SK-N-SH (cell line): ENCODE measurements at regions not wholly inside any gene's neighbourhood (a gene's known extent, or its start where the extent isn't known, plus 50 kb on each side); places are given as distances from the start of the nearest gene placed in this dataset.

ENCODE experiments used
- CTCF ChIA-PET: fragments of 300-600, 350-600 bp; formaldehyde crosslinking; extraction: SDS; loops from one replicate; lab custom pipeline; 2021; lab: Yijun Ruan, JAX
- POLR2A ChIA-PET: fragments of 350-600 bp; sonication (Branson Sonifier 250); formaldehyde crosslinking; extraction: SDS; loops from one replicate; lab custom pipeline; 2020; ENCODE audit warnings: antibody characterized with exemption, inconsistent platforms; lab: Yijun Ruan, JAX
- DNase-seq: peaks from one replicate; pipeline ENCODE4 v3.0.0; 2012
- H2AFZ ChIP-seq: fragments of 200-600 bp; sonication (generic); 2 replicates; pipeline ENCODE4 v1.8.1; 2016; ENCODE audit warnings: antibody characterized with exemption, mild to moderate bottlenecking, low read depth
- H3F3A ChIP-seq: fragments of 200-600 bp; sonication (generic); replicated peaks from 2 replicates; pipeline ENCODE3; 2016; ENCODE audit warnings: antibody characterized with exemption, mild to moderate bottlenecking; ENCODE audit not compliant: insufficient read depth
- H3K27ac ChIP-seq, 2 experiments: fragments of 200-500 bp in 1 of 2; fragments of 200-600 bp in 1 of 2; sonication (Bioruptor generic) in 1 of 2; sonication (generic), shearing (Covaris generic) in 1 of 2; 2 replicates each; pipeline versions ENCODE4 v1.5.1 to v1.6.1; 2014 to 2016; ENCODE audit warnings: low read depth in 2 of 2, inconsistent platforms in 1 of 2, low read length in 1 of 2, mild to moderate bottlenecking in 1 of 2, mixed read lengths in 1 of 2
- H3K27me3 ChIP-seq: fragments of 200-600 bp; sonication (generic), shearing (Covaris generic); 2 replicates; pipeline ENCODE4 v1.6.1; 2016; ENCODE audit warnings: mixed run types; ENCODE audit not compliant: insufficient read depth
- H3K36me3 ChIP-seq, 2 experiments: fragments of 200-500 bp in 1 of 2; fragments of 200-600 bp in 1 of 2; sonication (Bioruptor generic) in 1 of 2; sonication (generic) in 1 of 2; replicated peaks in 1 of 2; 2 replicates each; pipeline versions ENCODE3 to v1.5.1; 2014 to 2016; ENCODE audit warnings: low read length in 1 of 2, mild to moderate bottlenecking in 1 of 2; ENCODE audit not compliant: insufficient read depth in 2 of 2, control insufficient read depth in 1 of 2
- H3K4me1 ChIP-seq, 2 experiments: fragments of 200-500 bp in 1 of 2; fragments of 200-600 bp in 1 of 2; sonication (Bioruptor generic) in 1 of 2; sonication (generic), shearing (Covaris generic) in 1 of 2; 2 replicates each; pipeline versions ENCODE4 v1.5.1 to v1.6.1; 2014 to 2016; ENCODE audit warnings: low read depth in 1 of 2, low read length in 1 of 2, mixed run types in 1 of 2; ENCODE audit not compliant: insufficient read depth in 2 of 2, control insufficient read depth in 1 of 2
- H3K4me2 ChIP-seq: fragments of 200-600 bp; sonication (generic), shearing (Covaris generic); 2 replicates; pipeline ENCODE4 v1.6.1; 2017; ENCODE audit warnings: mixed run types
- H3K4me3 ChIP-seq, 2 experiments: fragments of 200-500 bp in 1 of 2; fragments of 200-600 bp in 1 of 2; sonication (Bioruptor generic) in 1 of 2; sonication (generic), shearing (Covaris generic) in 1 of 2; 2 replicates each; pipeline versions ENCODE4 v1.5.1 to v1.8.1; 2014 to 2016; ENCODE audit warnings: low read depth in 2 of 2, inconsistent platforms in 1 of 2, low read length in 1 of 2, mild to moderate bottlenecking in 1 of 2, mixed read lengths in 1 of 2, moderate library complexity in 1 of 2
- H3K79me2 ChIP-seq: fragments of 200-600 bp; sonication (generic); 2 replicates; pipeline ENCODE4 v1.8.1; 2017; ENCODE audit warnings: mild to moderate bottlenecking; ENCODE audit not compliant: insufficient read depth
- H3K9ac ChIP-seq: fragments of 200-600 bp; sonication (generic); 2 replicates; pipeline ENCODE4 v1.6.1; 2017; ENCODE audit warnings: mixed run types
- H3K9me2 ChIP-seq: fragments of 200-600 bp; sonication (generic); 2 replicates; pipeline ENCODE4 v1.6.1; 2017; ENCODE audit warnings: mixed run types
- H3K9me3 ChIP-seq: fragments of 200-600 bp; sonication (generic); 2 replicates; pipeline ENCODE4 v1.6.1; 2017; ENCODE audit warnings: mixed run types, mild to moderate bottlenecking, moderate library complexity
- H4K20me1 ChIP-seq: fragments of 200-600 bp; sonication (generic); 2 replicates; pipeline ENCODE4 v1.6.1; 2017; ENCODE audit warnings: mild to moderate bottlenecking, mixed run types; ENCODE audit not compliant: insufficient read depth
- EP300 ChIP-seq, 2 experiments: IDR thresholded peaks; 2 replicates each; pipeline versions ENCODE4 v1.4.0 to v1.6.1; 2012; ENCODE audit warnings: borderline replicate concordance in 1 of 2, low read depth in 1 of 2, low read length in 1 of 2
- GATA2 ChIP-seq: sonication (generic); formaldehyde crosslinking; IDR thresholded peaks from 2 replicates; pipeline ENCODE4 v1.5.0; 2020; ENCODE audit warnings: mild to moderate bottlenecking, missing genetic modification reagents
- JUND ChIP-seq: IDR thresholded peaks from 2 replicates; pipeline ENCODE4 v1.4.0; 2012
- NFIC ChIP-seq: IDR thresholded peaks from 2 replicates; pipeline ENCODE4 v1.4.0; 2012; ENCODE audit warnings: borderline replicate concordance
- RAD21 ChIP-seq: IDR thresholded peaks from 2 replicates; pipeline ENCODE4 v1.6.1; 2012; ENCODE audit warnings: mild to moderate bottlenecking, low read length
- RCOR1 ChIP-seq: fragments of 150-350 bp; IDR thresholded peaks from 2 replicates; pipeline ENCODE4 v1.6.1; 2017; ENCODE audit warnings: antibody characterized with exemption, low read length
- WGBS: methylation state at CpG from one replicate; pipeline ENCODE4 v1.1.6; 2017; ENCODE audit warnings: low lambda C conversion rate; 5-methylcytosine and 5-hydroxymethylcytosine counted together
- TF ChIP-seq, protein P1 (sequence below): IDR thresholded peaks from 2 replicates; pipeline ENCODE4 v1.6.1; 2012; ENCODE audit warnings: mild to moderate bottlenecking, low read depth, low read length, moderate library complexity
- TF ChIP-seq, protein P2 (sequence below): IDR thresholded peaks from 2 replicates; pipeline ENCODE4 v1.4.0; 2012; ENCODE audit warnings: low read depth

DNA sequence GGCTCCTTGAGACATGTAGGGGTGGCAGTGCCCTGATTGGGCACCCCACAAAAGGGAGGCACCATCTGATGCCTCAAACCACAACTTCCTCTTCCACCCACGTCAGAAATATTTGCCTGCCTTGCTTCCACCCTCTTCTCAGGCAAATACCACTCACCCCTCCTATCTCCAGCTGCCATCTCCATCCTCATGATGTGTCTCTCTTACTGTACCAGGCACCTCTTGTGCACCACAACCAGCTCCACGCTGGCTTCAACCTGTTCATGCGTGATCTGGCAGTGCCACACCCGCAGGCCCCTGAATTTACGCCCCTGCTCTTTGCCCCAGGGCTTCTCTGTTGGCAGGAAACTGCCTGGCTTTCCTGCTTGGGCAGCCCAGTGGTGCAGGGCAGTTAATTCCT lies 87.8 kb upstream of the HSPA9 start:
- Histone ChIP-seq H3K9me3 (no peaks in the 10 kb centered on the region), H3K4me3 (no peak overlapping the region), H3K27me3 (no peaks in the 10 kb centered on the region), H3K27ac (no peak overlapping the region), H3K36me3 (no peaks in the 10 kb centered on the region), H3K79me2 (no peaks in the 10 kb centered on the region), H3K9me2 (no peaks in the 10 kb centered on the region), H3K9ac (no peak overlapping the region), H3K4me1 (peaks cover 0 to 11% of the 10 kb centered on the region in 2 experiments; a peak in 1 of 4 replicates), H2AFZ (no peak overlapping the region), H3F3A (no peaks in the 10 kb centered on the region), H4K20me1 (no peaks in the 10 kb centered on the region), H3K4me2 (no peak overlapping the region)
- TF ChIP-seq GATA2 (CRISPR knock-in tag): peak; percentile 54; the same call in 1 of the 2 replicates
- no peak for TF ChIP-seq RAD21
- TF ChIP-seq EP300 (IDR thresholded peaks at IDR 0.05; ENCODE audit: borderline replicate concordance in 1 of 2, low read depth in 1 of 2, low read length in 1 of 2): no peak
- no peak for TF ChIP-seq RCOR1
- TF ChIP-seq JUND: no peak
- TF ChIP-seq NFIC: no peak
- DNase-seq: peak; percentile 46
- 71% methylated on average over 5 of the region's 5 CpGs for WGBS
- CTCF ChIA-PET: interaction anchor here (1.6 kb wide), 1 partner anchor 21 kb away, joined by 4 read pairs; no protein-coding TSS in a partner anchor
- POLR2A ChIA-PET: no interaction called here

DNA sequence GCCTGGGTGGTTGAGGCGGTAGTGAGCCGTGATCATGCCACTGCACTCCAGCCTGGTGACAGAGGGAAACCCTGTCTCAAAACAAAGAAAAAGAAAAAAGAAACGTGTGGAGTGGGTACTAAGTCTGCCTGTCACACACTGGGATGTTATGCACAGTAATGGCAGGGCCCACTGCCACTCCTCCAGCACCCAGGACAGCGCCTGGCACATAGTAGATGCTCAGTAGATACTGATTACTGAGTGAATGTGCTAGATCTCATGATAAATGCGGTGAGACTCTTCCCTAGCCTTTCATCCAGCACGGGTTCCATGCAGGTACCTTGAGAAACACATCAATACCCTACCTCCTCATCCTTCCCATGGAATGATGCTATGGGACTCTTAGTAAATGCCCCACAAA lies 87.4 kb upstream of the HSPA9 start:
- Histone ChIP-seq H3K27me3 (no peaks in the 10 kb centered on the region), H3K4me2 (no peak overlapping the region), H3K4me1 (peaks cover 0 to 13% of the 10 kb centered on the region in 2 experiments; a peak in 1 of 4 replicates), H3K36me3 (no peaks in the 10 kb centered on the region), H4K20me1 (no peaks in the 10 kb centered on the region), H3K79me2 (no peaks in the 10 kb centered on the region), H3K9ac (no peak overlapping the region), H3K27ac (no peak overlapping the region), H2AFZ (no peak overlapping the region), H3K4me3 (no peak overlapping the region), H3K9me2 (no peaks in the 10 kb centered on the region), H3F3A (no peaks in the 10 kb centered on the region), H3K9me3 (no peaks in the 10 kb centered on the region)
- 78% methylated on average over 6 of the region's 6 CpGs for WGBS
- CTCF ChIA-PET: interaction anchor here (1.6 kb wide), 1 partner anchor 21 kb away, joined by 4 read pairs; no protein-coding TSS in a partner anchor
- DNase-seq: no peak
- TF ChIP-seq, protein P1, sequence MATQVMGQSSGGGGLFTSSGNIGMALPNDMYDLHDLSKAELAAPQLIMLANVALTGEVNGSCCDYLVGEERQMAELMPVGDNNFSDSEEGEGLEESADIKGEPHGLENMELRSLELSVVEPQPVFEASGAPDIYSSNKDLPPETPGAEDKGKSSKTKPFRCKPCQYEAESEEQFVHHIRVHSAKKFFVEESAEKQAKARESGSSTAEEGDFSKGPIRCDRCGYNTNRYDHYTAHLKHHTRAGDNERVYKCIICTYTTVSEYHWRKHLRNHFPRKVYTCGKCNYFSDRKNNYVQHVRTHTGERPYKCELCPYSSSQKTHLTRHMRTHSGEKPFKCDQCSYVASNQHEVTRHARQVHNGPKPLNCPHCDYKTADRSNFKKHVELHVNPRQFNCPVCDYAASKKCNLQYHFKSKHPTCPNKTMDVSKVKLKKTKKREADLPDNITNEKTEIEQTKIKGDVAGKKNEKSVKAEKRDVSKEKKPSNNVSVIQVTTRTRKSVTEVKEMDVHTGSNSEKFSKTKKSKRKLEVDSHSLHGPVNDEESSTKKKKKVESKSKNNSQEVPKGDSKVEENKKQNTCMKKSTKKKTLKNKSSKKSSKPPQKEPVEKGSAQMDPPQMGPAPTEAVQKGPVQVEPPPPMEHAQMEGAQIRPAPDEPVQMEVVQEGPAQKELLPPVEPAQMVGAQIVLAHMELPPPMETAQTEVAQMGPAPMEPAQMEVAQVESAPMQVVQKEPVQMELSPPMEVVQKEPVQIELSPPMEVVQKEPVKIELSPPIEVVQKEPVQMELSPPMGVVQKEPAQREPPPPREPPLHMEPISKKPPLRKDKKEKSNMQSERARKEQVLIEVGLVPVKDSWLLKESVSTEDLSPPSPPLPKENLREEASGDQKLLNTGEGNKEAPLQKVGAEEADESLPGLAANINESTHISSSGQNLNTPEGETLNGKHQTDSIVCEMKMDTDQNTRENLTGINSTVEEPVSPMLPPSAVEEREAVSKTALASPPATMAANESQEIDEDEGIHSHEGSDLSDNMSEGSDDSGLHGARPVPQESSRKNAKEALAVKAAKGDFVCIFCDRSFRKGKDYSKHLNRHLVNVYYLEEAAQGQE: peak; percentile 95
- no peak for TF ChIP-seq JUND
- TF ChIP-seq, protein P2, sequence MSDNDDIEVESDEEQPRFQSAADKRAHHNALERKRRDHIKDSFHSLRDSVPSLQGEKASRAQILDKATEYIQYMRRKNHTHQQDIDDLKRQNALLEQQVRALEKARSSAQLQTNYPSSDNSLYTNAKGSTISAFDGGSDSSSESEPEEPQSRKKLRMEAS: no peak
- TF ChIP-seq, all 33 proteins: peak for 1
- POLR2A ChIA-PET: no interaction called here
